ENCODE measurements at regions not wholly inside any gene's neighbourhood (a gene's known extent, or its start where the extent isn't known, plus 50 kb on each side); places are given as distances from the start of the nearest gene placed in this dataset.

- TF ChIP-seq CTCF (IDR thresholded peaks at IDR 0.05; ENCODE audit: insufficient read depth, low read depth, low read length) (no peak), EZH2 (IDR thresholded peaks at IDR 0.05; ENCODE audit: insufficient read depth, low read length) (no peak)
These were observed 289.7 kb upstream of the IRX4 start for GRCh38 chr5:2172471-2172870.

Data from astrocyte (in vitro differentiated cells and primary cell).